Neural progenitor cell (in vitro differentiated cells): ENCODE measurements at regions not wholly inside any gene's neighbourhood (a gene's known extent, or its start where the extent isn't known, plus 50 kb on each side); places are given as distances from the start of the nearest gene placed in this dataset.

Experiments
- DNase-seq: peaks from one replicate; pipeline ENCODE4 v3.0.0-alpha.2; 2016; ENCODE audit warnings: low spot score
- H2AFZ ChIP-seq: fragments of 200-600 bp; sonication (generic); replicated peaks from 2 replicates; pipeline ENCODE4 v1.6.1; 2016; ENCODE audit warnings: antibody characterized with exemption
- H3F3A ChIP-seq: fragments of 200-600 bp; sonication (generic); 2 replicates; pipeline ENCODE4 v1.6.1; 2016; ENCODE audit warnings: antibody characterized with exemption, low read depth
- H3K27ac ChIP-seq: fragments of 200-600 bp; sonication (generic); 2 replicates; pipeline ENCODE4 v1.5.1; 2016; ENCODE audit warnings: mild to moderate bottlenecking
- H3K27me3 ChIP-seq: fragments of 200-600 bp; sonication (generic); 2 replicates; pipeline ENCODE4 v1.6.1; 2016; ENCODE audit warnings: mild to moderate bottlenecking, moderate library complexity
- H3K36me3 ChIP-seq: fragments of 200-600 bp; sonication (generic); 2 replicates; pipeline ENCODE4 v1.5.1; 2016
- H3K4me1 ChIP-seq: fragments of 200-600 bp; sonication (generic); 2 replicates; pipeline ENCODE4 v1.6.1; 2016; ENCODE audit warnings: mixed run types
- H3K4me2 ChIP-seq: fragments of 200-600 bp; sonication (generic); 2 replicates; pipeline ENCODE4 v1.6.1; 2016
- H3K4me3 ChIP-seq: fragments of 200-600 bp; sonication (generic); 2 replicates; pipeline ENCODE4 v1.5.1; 2016
- H3K79me2 ChIP-seq: fragments of 200-600 bp; sonication (generic); 2 replicates; pipeline ENCODE4 v1.6.1; 2016; ENCODE audit warnings: low read depth
- H3K9ac ChIP-seq: fragments of 200-600 bp; sonication (generic); 2 replicates; pipeline ENCODE4 v1.6.1; 2016
- H3K9me3 ChIP-seq: fragments of 200-600 bp; sonication (generic); 2 replicates; pipeline ENCODE4 v1.5.1; 2016; ENCODE audit warnings: low read depth
- H4K20me1 ChIP-seq: fragments of 200-600 bp; sonication (generic); 2 replicates; pipeline ENCODE4 v1.6.1; 2016; ENCODE audit warnings: low read depth
- H3K27ac Mint-ChIP-seq: 3 replicates; pipeline ENCODE4 v1.8.0; 2021; ENCODE audit warnings: mixed read lengths
- H3K27me3 Mint-ChIP-seq: 2 replicates; pipeline ENCODE4 v1.8.0; 2022; ENCODE audit warnings: low read depth, mild to moderate bottlenecking, inconsistent platforms, moderate library complexity, mixed read lengths; ENCODE audit not compliant: insufficient read depth
- H3K36me3 Mint-ChIP-seq: 3 replicates; pipeline ENCODE4 v1.8.0; 2021; ENCODE audit warnings: mixed read lengths
- H3K4me1 Mint-ChIP-seq: 3 replicates; pipeline ENCODE4 v1.8.0; 2021; ENCODE audit warnings: mixed read lengths
- H3K4me3 Mint-ChIP-seq: 3 replicates; pipeline ENCODE4 v1.8.0; 2021; ENCODE audit warnings: mild to moderate bottlenecking, moderate library complexity, mixed read lengths
- H3K9me3 Mint-ChIP-seq: 3 replicates; pipeline ENCODE4 v1.8.0; 2020; ENCODE audit warnings: mixed read lengths
- EZH2 ChIP-seq: fragments of 200-600 bp; sonication (generic); IDR thresholded peaks from 2 replicates; pipeline ENCODE4 v1.6.1; 2017; ENCODE audit warnings: antibody characterized with exemption, mild to moderate bottlenecking, moderate library complexity
- EZH2phosphoT487 ChIP-seq: fragments of 200-600 bp; sonication (generic); IDR thresholded peaks from 2 replicates; pipeline ENCODE4 v1.6.1; 2017; ENCODE audit warnings: antibody characterized with exemption
- TF ChIP-seq, protein P1 (sequence below): fragments of 200-600 bp; sonication (generic); IDR thresholded peaks from 2 replicates; pipeline ENCODE4 v1.5.1; 2017; ENCODE audit warnings: antibody characterized with exemption, mild to moderate bottlenecking

DNA sequence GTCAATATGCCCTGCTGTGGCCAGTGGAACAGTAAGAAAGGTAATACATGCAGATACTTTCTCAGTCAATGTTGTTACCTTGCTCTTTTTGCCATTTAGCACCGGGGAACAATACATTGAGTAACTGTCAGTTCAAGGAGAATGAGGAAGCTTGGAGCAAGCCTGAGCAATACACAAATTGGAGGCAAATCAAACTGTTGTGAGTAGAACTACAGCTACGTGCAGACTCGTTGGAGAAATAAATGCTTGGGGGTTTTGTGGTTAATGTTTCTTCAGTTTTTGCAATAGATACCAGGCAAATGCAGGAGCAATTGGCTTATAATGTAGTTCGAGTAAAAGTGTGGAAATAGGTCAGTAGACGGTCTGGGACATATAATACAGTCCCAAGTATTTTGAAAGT, 587.3 kb upstream of the ROBO1 start:
- H3K27me3 Mint-ChIP-seq: no peaks in the 10 kb centered on the region
- H3K27ac Mint-ChIP-seq: no peak overlapping the region
- H3K9me3 Mint-ChIP-seq: no peaks in the 10 kb centered on the region
- Histone ChIP-seq H3K4me1 (no peaks in the 10 kb centered on the region), H3K27ac (no peak overlapping the region), H4K20me1 (no peaks in the 10 kb centered on the region), H3K36me3 (no peaks in the 10 kb centered on the region), H3K9ac (no peak overlapping the region), H3F3A (no peaks in the 10 kb centered on the region), H3K27me3 (no peaks in the 10 kb centered on the region), H2AFZ (no peak overlapping the region), H3K4me3 (no peak overlapping the region), H3K9me3 (no peaks in the 10 kb centered on the region), H3K79me2 (no peaks in the 10 kb centered on the region), H3K4me2 (no peak overlapping the region)
- DNase-seq: no peak
- H3K4me1 Mint-ChIP-seq: no peaks in the 10 kb centered on the region
- TF ChIP-seq EZH2phosphoT487: no peak
- TF ChIP-seq, protein P1, sequence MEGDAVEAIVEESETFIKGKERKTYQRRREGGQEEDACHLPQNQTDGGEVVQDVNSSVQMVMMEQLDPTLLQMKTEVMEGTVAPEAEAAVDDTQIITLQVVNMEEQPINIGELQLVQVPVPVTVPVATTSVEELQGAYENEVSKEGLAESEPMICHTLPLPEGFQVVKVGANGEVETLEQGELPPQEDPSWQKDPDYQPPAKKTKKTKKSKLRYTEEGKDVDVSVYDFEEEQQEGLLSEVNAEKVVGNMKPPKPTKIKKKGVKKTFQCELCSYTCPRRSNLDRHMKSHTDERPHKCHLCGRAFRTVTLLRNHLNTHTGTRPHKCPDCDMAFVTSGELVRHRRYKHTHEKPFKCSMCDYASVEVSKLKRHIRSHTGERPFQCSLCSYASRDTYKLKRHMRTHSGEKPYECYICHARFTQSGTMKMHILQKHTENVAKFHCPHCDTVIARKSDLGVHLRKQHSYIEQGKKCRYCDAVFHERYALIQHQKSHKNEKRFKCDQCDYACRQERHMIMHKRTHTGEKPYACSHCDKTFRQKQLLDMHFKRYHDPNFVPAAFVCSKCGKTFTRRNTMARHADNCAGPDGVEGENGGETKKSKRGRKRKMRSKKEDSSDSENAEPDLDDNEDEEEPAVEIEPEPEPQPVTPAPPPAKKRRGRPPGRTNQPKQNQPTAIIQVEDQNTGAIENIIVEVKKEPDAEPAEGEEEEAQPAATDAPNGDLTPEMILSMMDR: no peak
- TF ChIP-seq EZH2: no peak
- H3K4me3 Mint-ChIP-seq: no peak overlapping the region
- no peaks in the 10 kb centered on the region for H3K36me3 Mint-ChIP-seq

DNA sequence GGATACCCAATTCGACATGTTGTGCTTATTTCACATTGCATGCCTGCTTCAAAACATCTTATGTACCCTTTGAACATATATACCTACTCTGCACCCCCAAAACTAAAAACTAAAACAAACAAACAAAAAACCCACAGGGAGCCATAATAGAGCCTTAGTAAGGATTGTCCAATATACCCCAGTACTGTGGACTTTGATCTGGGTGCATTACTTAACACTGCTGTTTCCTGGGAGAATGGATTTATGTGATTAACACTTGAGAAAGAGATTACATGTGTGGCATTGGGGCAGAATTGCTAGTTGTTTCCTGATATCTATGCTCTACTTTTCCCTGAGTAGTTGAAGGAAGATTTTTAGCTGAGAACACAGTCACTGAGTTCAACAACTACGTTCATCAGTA, 583.4 kb upstream of the ROBO1 start:
- no peaks in the 10 kb centered on the region for H3K36me3 Mint-ChIP-seq
- DNase-seq: no peak

DNA sequence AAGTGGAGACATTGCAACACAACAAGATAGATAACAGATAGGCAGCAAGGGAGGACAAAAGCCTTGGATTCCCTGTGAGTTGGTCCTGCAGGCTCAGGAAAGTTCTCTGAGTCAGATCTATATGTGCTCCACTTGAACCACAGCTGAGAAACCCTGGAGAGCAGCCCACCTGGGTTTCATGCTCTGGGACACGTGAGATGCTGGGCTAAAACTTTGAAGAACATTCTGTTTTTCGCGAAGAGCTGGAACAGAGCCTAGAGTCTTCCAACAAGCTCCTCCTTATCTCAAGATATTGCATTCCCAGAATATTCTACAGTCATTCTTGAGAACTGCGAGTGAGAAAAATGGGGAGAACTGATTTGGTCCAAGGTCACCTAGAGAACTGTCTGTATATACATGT, 583.0 kb upstream of the ROBO1 start:
- Mint-ChIP-seq H3K36me3 (no peaks in the 10 kb centered on the region), H3K4me1 (no peaks in the 10 kb centered on the region), H3K4me3 (no peak overlapping the region), H3K27ac (no peak overlapping the region), H3K27me3 (no peaks in the 10 kb centered on the region), H3K9me3 (no peaks in the 10 kb centered on the region)
- TF ChIP-seq EZH2: no peak
- H3K9me3 ChIP-seq: no peaks in the 10 kb centered on the region
- H3K4me3 ChIP-seq: no peak overlapping the region
- H3K9ac ChIP-seq: no peak overlapping the region
- H3K36me3 ChIP-seq: no peaks in the 10 kb centered on the region
- no peaks in the 10 kb centered on the region for H3F3A ChIP-seq
- H4K20me1 ChIP-seq: no peaks in the 10 kb centered on the region
- no peaks in the 10 kb centered on the region for H3K27me3 ChIP-seq
- H3K4me2 ChIP-seq: no peak overlapping the region
- no peaks in the 10 kb centered on the region for H3K4me1 ChIP-seq
- no peak overlapping the region for H3K27ac ChIP-seq
- H3K79me2 ChIP-seq: no peaks in the 10 kb centered on the region
- no peak overlapping the region for H2AFZ ChIP-seq
- DNase-seq: no peak

More for the DNA sequence above, 583.4 kb upstream of the ROBO1 start:
- H4K20me1 ChIP-seq: no peaks in the 10 kb centered on the region
- Mint-ChIP-seq H3K9me3 (no peaks in the 10 kb centered on the region), H3K27me3 (no peaks in the 10 kb centered on the region), H3K4me3 (no peak overlapping the region), H3K4me1 (no peaks in the 10 kb centered on the region), H3K27ac (no peak overlapping the region)
- H3K9ac ChIP-seq: no peak overlapping the region
- no peaks in the 10 kb centered on the region for H3K4me1 ChIP-seq
- H3K79me2 ChIP-seq: no peaks in the 10 kb centered on the region
- no peaks in the 10 kb centered on the region for H3F3A ChIP-seq
- no peak overlapping the region for H3K4me3 ChIP-seq
- H3K9me3 ChIP-seq: no peaks in the 10 kb centered on the region
- H3K4me2 ChIP-seq: no peak overlapping the region
- H3K27me3 ChIP-seq: no peaks in the 10 kb centered on the region
- no peak overlapping the region for H3K27ac ChIP-seq
- TF ChIP-seq EZH2 (no peak), EZH2phosphoT487 (no peak)
- TF ChIP-seq, protein P1: no peak
- H3K36me3 ChIP-seq: no peaks in the 10 kb centered on the region
- H2AFZ ChIP-seq: no peak overlapping the region

DNA sequence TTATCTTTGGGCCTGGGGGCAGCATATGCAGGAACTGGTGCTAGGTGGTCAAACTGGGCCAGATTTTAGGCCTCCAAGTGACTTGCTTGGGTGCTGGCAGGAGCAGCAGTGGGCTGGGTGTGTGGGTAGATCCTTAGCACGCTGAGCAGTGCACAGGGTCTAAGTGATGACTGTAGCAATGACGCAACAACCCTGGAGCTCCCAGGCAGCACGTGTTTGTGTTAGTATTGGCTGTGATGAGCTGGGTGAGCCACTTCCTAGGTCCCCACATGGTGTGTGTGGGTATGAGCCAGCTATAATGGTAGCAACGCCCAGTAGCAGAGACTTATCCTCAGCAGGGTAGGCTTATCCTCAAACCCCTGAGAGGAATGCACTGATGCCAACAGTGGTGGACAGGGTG, 570.6 kb upstream of the ROBO1 start:
- Histone ChIP-seq H3K79me2 (no peaks in the 10 kb centered on the region), H3K4me3 (no peak overlapping the region), H3F3A (no peaks in the 10 kb centered on the region), H3K27me3 (no peaks in the 10 kb centered on the region), H4K20me1 (no peaks in the 10 kb centered on the region), H3K4me1 (no peaks in the 10 kb centered on the region), H3K9me3 (no peaks in the 10 kb centered on the region), H2AFZ (no peak overlapping the region), H3K9ac (no peak overlapping the region), H3K36me3 (no peaks in the 10 kb centered on the region), H3K4me2 (no peak overlapping the region), H3K27ac (no peak overlapping the region)
- Mint-ChIP-seq H3K9me3 (peaks cover 2% of the 10 kb centered on the region), H3K4me1 (no peaks in the 10 kb centered on the region), H3K36me3 (no peaks in the 10 kb centered on the region), H3K27ac (no peak overlapping the region), H3K27me3 (peaks cover 2% of the 10 kb centered on the region), H3K4me3 (no peak overlapping the region)
- no peak for TF ChIP-seq EZH2phosphoT487
- DNase-seq: no peak
